Hematopoietic multipotent progenitor cell treated with erythropoietin and hydrocortisone succinate and interleukin-3 and kit ligand, for 8 days (in vitro differentiated cells): ENCODE measurements at regions not wholly inside any gene's neighbourhood (a gene's known extent, or its start where the extent isn't known, plus 50 kb on each side); places are given as distances from the start of the nearest gene placed in this dataset.

Experiments used
- DNase-seq: peaks from one replicate; pipeline ENCODE4 v3.0.0-alpha.2; 2015

GRCh38 chr11:10641912-10642697 lies 51.5 kb downstream of the IRAG1 start:
- DNase-seq, result no peak

GRCh38 chr11:10641177-10641911 lies 52.2 kb downstream of the IRAG1 start:
- DNase-seq, result peak; percentile 28

- DNase-seq, result no peak
Measured at GRCh38 chr11:10640308-10640707, 53.2 kb downstream of the IRAG1 start.

- no peak for DNase-seq
Measured at GRCh38 chr11:10639350-10639749, 54.2 kb downstream of the IRAG1 start.

- DNase-seq, result no peak
Measured at GRCh38 chr11:10638316-10638925, 55.1 kb downstream of the IRAG1 start.

GRCh38 chr11:10637731-10638151 lies 55.8 kb downstream of the IRAG1 start:
- DNase-seq, result no peak

GRCh38 chr11:10634407-10634806 lies 59.1 kb downstream of the IRAG1 start:
- DNase-seq, result no peak

GRCh38 chr11:10633261-10633660 lies 60.3 kb downstream of the IRAG1 start:
- DNase-seq, result no peak

GRCh38 chr11:10632483-10632882 lies 61.1 kb downstream of the IRAG1 start:
- no peak for DNase-seq

GRCh38 chr11:10631761-10632160 lies 61.8 kb downstream of the IRAG1 start:
- no peak for DNase-seq

- no peak for DNase-seq
Measured at GRCh38 chr11:10629411-10630002, 61.0 kb upstream of the LYVE1 start.

GRCh38 chr11:10628508-10629236 lies 60.2 kb upstream of the LYVE1 start:
- no peak for DNase-seq

- DNase-seq, result no peak
Measured at GRCh38 chr11:10627816-10628215, 59.4 kb upstream of the LYVE1 start.

GRCh38 chr11:10627291-10627690 lies 58.8 kb upstream of the LYVE1 start:
- no peak for DNase-seq

- no peak for DNase-seq
Measured at GRCh38 chr11:10625982-10626311, 57.5 kb upstream of the LYVE1 start.

- no peak for DNase-seq
Measured at GRCh38 chr11:10625281-10625981, 57.0 kb upstream of the LYVE1 start.

- DNase-seq, result peak; percentile 23
Measured at GRCh38 chr11:10623797-10624761, 55.6 kb upstream of the LYVE1 start.

GRCh38 chr11:10622957-10623791 lies 54.7 kb upstream of the LYVE1 start:
- no peak for DNase-seq

GRCh38 chr11:10622108-10622507 lies 53.6 kb upstream of the LYVE1 start:
- DNase-seq, result no peak

GRCh38 chr11:10619131-10619680 lies 50.7 kb upstream of the LYVE1 start:
- no peak for DNase-seq
